DMS53 treated with DMSO at 0.1 percent for 48 hours (cell line): ENCODE measurements at regions not wholly inside any gene's neighbourhood (a gene's known extent, or its start where the extent isn't known, plus 50 kb on each side); places are given as distances from the start of the nearest gene placed in this dataset.
A peak's percentile ranks its signal among the peaks of the same experiment; 100 is the strongest.
"Not testable (repeated sequence)": the region's sequence is repeated elsewhere in the genome, so short reads cannot be mapped to it uniquely, and the experiment has no call there.

Experiments
- DNase-seq: peaks from one replicate; lab custom pipeline; 2025; ENCODE audit not compliant: unreplicated experiment; lab: John Stamatoyannopoulos, UW

- no peak for DNase-seq
Observed at GRCh38 chr9:107792596-107792995, 303.0 kb upstream of the KLF4 start.

- no peak for DNase-seq
Observed at GRCh38 chr9:107792006-107792405, 302.4 kb upstream of the KLF4 start.

GRCh38 chr9:107789001-107789700 is 299.6 kb upstream of the KLF4 start:
- DNase-seq: no peak

GRCh38 chr9:107786561-107786960 is 297.0 kb upstream of the KLF4 start:
- no peak for DNase-seq

- DNase-seq: no peak
Observed at GRCh38 chr9:107784235-107784958, 294.8 kb upstream of the KLF4 start.

- DNase-seq: no peak
Observed at GRCh38 chr9:107782789-107783188, 293.2 kb upstream of the KLF4 start.

- no peak for DNase-seq
Observed at GRCh38 chr9:107782381-107782780, 292.8 kb upstream of the KLF4 start.

GRCh38 chr9:107780960-107781359 is 291.4 kb upstream of the KLF4 start:
- no peak for DNase-seq

- DNase-seq: no peak
Observed at GRCh38 chr9:107779731-107780130, 290.2 kb upstream of the KLF4 start.

GRCh38 chr9:107778661-107779060 is 289.1 kb upstream of the KLF4 start:
- DNase-seq: peak; percentile 1

- not testable (repeated sequence) for DNase-seq
Observed at GRCh38 chr9:107774099-107774498, 284.5 kb upstream of the KLF4 start.

GRCh38 chr9:107772988-107773387 is 283.4 kb upstream of the KLF4 start:
- no peak for DNase-seq

GRCh38 chr9:107770716-107771115 is 281.1 kb upstream of the KLF4 start:
- DNase-seq: no peak

- no peak for DNase-seq
Observed at GRCh38 chr9:107768224-107768623, 278.7 kb upstream of the KLF4 start.

- no peak for DNase-seq
Observed at GRCh38 chr9:107767711-107768110, 278.1 kb upstream of the KLF4 start.

GRCh38 chr9:107763469-107763868 is 273.9 kb upstream of the KLF4 start:
- DNase-seq: not testable (repeated sequence)

GRCh38 chr9:107761307-107761706 is 271.7 kb upstream of the KLF4 start:
- no peak for DNase-seq

- no peak for DNase-seq
Observed at GRCh38 chr9:107760469-107761242, 271.1 kb upstream of the KLF4 start.

- DNase-seq: no peak
Observed at GRCh38 chr9:107759823-107760166, 270.2 kb upstream of the KLF4 start.

- DNase-seq: no peak
Observed at GRCh38 chr9:107759009-107759822, 269.6 kb upstream of the KLF4 start.

GRCh38 chr9:107756091-107756490 is 266.5 kb upstream of the KLF4 start:
- no peak for DNase-seq
